ENCODE measurements at regions not wholly inside any gene's neighbourhood (a gene's known extent, or its start where the extent isn't known, plus 50 kb on each side); places are given as distances from the start of the nearest gene placed in this dataset.
"Not testable (repeated sequence)": the region's sequence is repeated elsewhere in the genome, so short reads cannot be mapped to it uniquely, and the experiment has no call there.

- DNase-seq (ENCODE audit: low read depth in 2 of 3, low spot score in 2 of 3), result no peak
Measured at GRCh38 chr3:72165317-72165716, 380.4 kb upstream of the PROK2 start.

GRCh38 chr3:72164635-72164978, 379.7 kb upstream of the PROK2 start:
- no peak for DNase-seq (ENCODE audit: low read depth in 2 of 3, low spot score in 2 of 3)

- no peak for DNase-seq (ENCODE audit: low read depth in 2 of 3, low spot score in 2 of 3)
Measured at GRCh38 chr3:72163809-72164634, 379.1 kb upstream of the PROK2 start.

GRCh38 chr3:72162649-72163184, 377.8 kb upstream of the PROK2 start:
- DNase-seq (ENCODE audit: low read depth in 2 of 3, low spot score in 2 of 3), result no peak

GRCh38 chr3:72161881-72162595, 377.1 kb upstream of the PROK2 start:
- DNase-seq (ENCODE audit: low read depth in 2 of 3, low spot score in 2 of 3), result no peak

GRCh38 chr3:72161285-72161684, 376.3 kb upstream of the PROK2 start:
- DNase-seq (ENCODE audit: low read depth in 2 of 3, low spot score in 2 of 3), result not testable (repeated sequence)

GRCh38 chr3:72160351-72160750, 375.4 kb upstream of the PROK2 start:
- no peak for DNase-seq (ENCODE audit: low read depth in 2 of 3, low spot score in 2 of 3)

GRCh38 chr3:72159487-72159886, 374.5 kb upstream of the PROK2 start:
- DNase-seq (ENCODE audit: low read depth in 2 of 3, low spot score in 2 of 3), result no peak

GRCh38 chr3:72158639-72159326, 373.8 kb upstream of the PROK2 start:
- DNase-seq (ENCODE audit: low read depth in 2 of 3, low spot score in 2 of 3), result no peak

- DNase-seq (ENCODE audit: low read depth in 2 of 3, low spot score in 2 of 3), result no peak
Measured at GRCh38 chr3:72157748-72158638, 373.0 kb upstream of the PROK2 start.

GRCh38 chr3:72155391-72156064, 370.6 kb upstream of the PROK2 start:
- DNase-seq (ENCODE audit: low read depth in 2 of 3, low spot score in 2 of 3), result no peak

GRCh38 chr3:72154391-72155335, 369.7 kb upstream of the PROK2 start:
- DNase-seq (ENCODE audit: low read depth in 2 of 3, low spot score in 2 of 3), result no peak

- no peak for DNase-seq (ENCODE audit: low read depth in 2 of 3, low spot score in 2 of 3)
Measured at GRCh38 chr3:72153477-72154314, 368.7 kb upstream of the PROK2 start.

GRCh38 chr3:72152551-72153476, 367.9 kb upstream of the PROK2 start:
- no peak for DNase-seq (ENCODE audit: low read depth in 2 of 3, low spot score in 2 of 3)

GRCh38 chr3:72151465-72152238, 366.7 kb upstream of the PROK2 start:
- DNase-seq (ENCODE audit: low read depth in 2 of 3, low spot score in 2 of 3), result no peak

- no peak for DNase-seq (ENCODE audit: low read depth in 2 of 3, low spot score in 2 of 3)
Measured at GRCh38 chr3:72150634-72151412, 365.9 kb upstream of the PROK2 start.

All from activated CD8-positive, alpha-beta memory T cell treated with anti-CD3 and anti-CD28 coated beads for 48 hours (primary cell).